ENCODE measurements at regions not wholly inside any gene's neighbourhood (a gene's known extent, or its start where the extent isn't known, plus 50 kb on each side); places are given as distances from the start of the nearest gene placed in this dataset.

DNA sequence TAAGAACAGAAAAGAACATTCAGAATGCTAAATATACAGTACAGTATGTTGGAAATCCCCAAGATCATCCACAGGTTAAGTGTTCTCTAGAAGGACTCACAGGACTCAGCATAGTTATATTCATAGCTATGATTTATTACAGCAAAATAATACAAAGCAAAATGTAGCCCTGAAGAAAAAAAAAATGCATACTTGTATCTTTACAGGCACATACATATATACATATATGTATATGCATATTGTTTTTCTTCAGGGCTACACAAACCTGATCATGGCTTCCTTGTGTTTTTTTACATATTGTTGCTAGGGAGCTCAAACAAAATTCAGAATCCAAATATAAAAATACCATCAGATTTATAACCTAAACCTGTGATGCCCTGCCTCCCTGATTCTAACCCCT, 78.5 kb downstream of the TUBA3C start:
- ChIA-PET POLR2A (no interaction called here), CTCF (no interaction called here)
- no peaks in the 10 kb centered on the region for H3K36me3 Mint-ChIP-seq (ENCODE audit: insufficient read depth, unreplicated experiment)

DNA sequence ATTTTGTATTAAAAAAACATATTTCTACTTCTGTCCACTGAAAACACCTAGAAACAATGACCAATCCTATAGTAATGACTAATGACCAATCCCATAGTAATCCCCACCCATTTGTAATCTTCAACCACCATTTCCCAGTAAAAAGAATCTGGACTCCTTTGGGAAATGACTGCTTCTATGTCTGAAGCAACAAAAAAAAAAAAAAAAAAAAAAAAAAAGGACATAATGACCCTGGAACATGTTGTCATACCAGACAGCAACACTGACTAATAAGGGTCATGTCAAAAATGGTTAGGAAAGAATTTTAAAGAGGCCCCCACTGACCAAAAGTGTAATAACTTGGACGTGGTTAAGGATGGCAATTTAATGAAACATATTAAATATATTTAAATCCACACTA, 88.3 kb downstream of the TUBA3C start:
- no TSS peak for BruUV-seq (replicated peaks)
- no peaks in the 10 kb centered on the region for H3K36me3 Mint-ChIP-seq (ENCODE audit: insufficient read depth, unreplicated experiment)
- H3K4me1 Mint-ChIP-seq (ENCODE audit: low read depth, unreplicated experiment), result no peaks in the 10 kb centered on the region
- no peaks in the 10 kb centered on the region for H3K27me3 Mint-ChIP-seq (ENCODE audit: insufficient read depth, unreplicated experiment)
- Histone ChIP-seq H3K27me3 (replicated peaks; ENCODE audit: control insufficient read depth, insufficient read depth, low read length) (no peaks in the 10 kb centered on the region), H3K9me3 (no peaks in the 10 kb centered on the region), H3K36me3 (ENCODE audit: control insufficient read depth, insufficient read depth, low read length) (no peaks in the 10 kb centered on the region), H3K4me3 (ENCODE audit: low read depth, low read length) (no peak overlapping the region), H3K4me1 (no peaks in the 10 kb centered on the region)
- DNase-seq, result no peak
- H3K9me3 Mint-ChIP-seq (ENCODE audit: unreplicated experiment), result no peaks in the 10 kb centered on the region
- TF ChIP-seq, protein P1, sequence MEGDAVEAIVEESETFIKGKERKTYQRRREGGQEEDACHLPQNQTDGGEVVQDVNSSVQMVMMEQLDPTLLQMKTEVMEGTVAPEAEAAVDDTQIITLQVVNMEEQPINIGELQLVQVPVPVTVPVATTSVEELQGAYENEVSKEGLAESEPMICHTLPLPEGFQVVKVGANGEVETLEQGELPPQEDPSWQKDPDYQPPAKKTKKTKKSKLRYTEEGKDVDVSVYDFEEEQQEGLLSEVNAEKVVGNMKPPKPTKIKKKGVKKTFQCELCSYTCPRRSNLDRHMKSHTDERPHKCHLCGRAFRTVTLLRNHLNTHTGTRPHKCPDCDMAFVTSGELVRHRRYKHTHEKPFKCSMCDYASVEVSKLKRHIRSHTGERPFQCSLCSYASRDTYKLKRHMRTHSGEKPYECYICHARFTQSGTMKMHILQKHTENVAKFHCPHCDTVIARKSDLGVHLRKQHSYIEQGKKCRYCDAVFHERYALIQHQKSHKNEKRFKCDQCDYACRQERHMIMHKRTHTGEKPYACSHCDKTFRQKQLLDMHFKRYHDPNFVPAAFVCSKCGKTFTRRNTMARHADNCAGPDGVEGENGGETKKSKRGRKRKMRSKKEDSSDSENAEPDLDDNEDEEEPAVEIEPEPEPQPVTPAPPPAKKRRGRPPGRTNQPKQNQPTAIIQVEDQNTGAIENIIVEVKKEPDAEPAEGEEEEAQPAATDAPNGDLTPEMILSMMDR (IDR thresholded peaks at IDR 0.05; ENCODE audit: insufficient read depth in 1 of 2, low read depth in 1 of 2, low read length in 1 of 2, severe bottlenecking in 1 of 2, unreplicated experiment in 1 of 2), result no peak
- no peak overlapping the region for H3K27ac Mint-ChIP-seq (ENCODE audit: unreplicated experiment)
- no peak overlapping the region for H3K4me3 Mint-ChIP-seq (ENCODE audit: unreplicated experiment)
- intact Hi-C loops (cut with micrococcal nuclease; ENCODE audit: unreplicated experiment), result no loop called here
- ChIA-PET POLR2A (no interaction called here), CTCF (no interaction called here)

More for the DNA sequence above, 78.5 kb downstream of the TUBA3C start:
- Histone ChIP-seq H3K4me1 (no peaks in the 10 kb centered on the region), H3K9me3 (no peaks in the 10 kb centered on the region), H3K36me3 (ENCODE audit: control insufficient read depth, insufficient read depth, low read length) (no peaks in the 10 kb centered on the region), H3K4me3 (ENCODE audit: low read depth, low read length) (no peak overlapping the region), H3K27me3 (replicated peaks; ENCODE audit: control insufficient read depth, insufficient read depth, low read length) (no peaks in the 10 kb centered on the region)
- intact Hi-C loops (cut with micrococcal nuclease; ENCODE audit: unreplicated experiment), result no loop called here
- BruUV-seq (replicated peaks), result no TSS peak
- DNase-seq, result no peak
- no peak overlapping the region for H3K27ac Mint-ChIP-seq (ENCODE audit: unreplicated experiment)
- no peak overlapping the region for H3K4me3 Mint-ChIP-seq (ENCODE audit: unreplicated experiment)
- no peaks in the 10 kb centered on the region for H3K4me1 Mint-ChIP-seq (ENCODE audit: low read depth, unreplicated experiment)
- TF ChIP-seq, protein P1 (IDR thresholded peaks at IDR 0.05; ENCODE audit: insufficient read depth in 1 of 2, low read depth in 1 of 2, low read length in 1 of 2, severe bottlenecking in 1 of 2, unreplicated experiment in 1 of 2), result no peak
- H3K9me3 Mint-ChIP-seq (ENCODE audit: unreplicated experiment), result peaks cover 10% of the 10 kb centered on the region
- no peaks in the 10 kb centered on the region for H3K27me3 Mint-ChIP-seq (ENCODE audit: insufficient read depth, unreplicated experiment)

DNA sequence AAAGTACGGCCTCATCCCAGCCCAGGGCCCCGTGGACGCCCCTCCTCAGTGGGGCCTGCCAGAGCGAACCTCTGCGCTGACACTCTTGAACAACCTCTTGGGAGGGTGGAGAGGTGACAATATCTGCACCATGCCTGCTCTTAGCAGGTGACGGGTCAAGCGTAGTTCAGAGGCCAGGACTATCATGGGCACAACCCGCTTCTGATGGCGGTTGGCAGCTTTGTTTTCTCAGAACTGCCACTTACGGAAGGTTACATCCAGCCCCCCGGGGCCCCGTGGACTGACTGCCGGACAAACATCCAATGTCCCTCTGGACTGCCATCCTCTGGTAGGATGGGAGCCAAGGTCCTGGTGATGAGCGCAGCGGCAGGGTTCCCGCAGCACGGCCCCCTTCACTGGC, 91.1 kb downstream of the TUBA3C start:
- Mint-ChIP-seq H3K4me3 (ENCODE audit: unreplicated experiment) (no peak overlapping the region), H3K4me1 (ENCODE audit: low read depth, unreplicated experiment) (no peaks in the 10 kb centered on the region), H3K27ac (ENCODE audit: unreplicated experiment) (no peak overlapping the region), H3K27me3 (ENCODE audit: insufficient read depth, unreplicated experiment) (no peaks in the 10 kb centered on the region), H3K9me3 (ENCODE audit: unreplicated experiment) (no peaks in the 10 kb centered on the region), H3K36me3 (ENCODE audit: insufficient read depth, unreplicated experiment) (no peaks in the 10 kb centered on the region)
- no TSS peak for BruUV-seq (replicated peaks)
- intact Hi-C loops (cut with micrococcal nuclease; ENCODE audit: unreplicated experiment), result no loop called here
- ChIA-PET CTCF (no interaction called here), POLR2A (no interaction called here)
- H3K36me3 ChIP-seq (ENCODE audit: control insufficient read depth, insufficient read depth, low read length), result no peaks in the 10 kb centered on the region
- no peak overlapping the region for H3K4me3 ChIP-seq (ENCODE audit: low read depth, low read length)
- DNase-seq, result no peak
- H3K9me3 ChIP-seq, result no peaks in the 10 kb centered on the region
- H3K27me3 ChIP-seq (replicated peaks; ENCODE audit: control insufficient read depth, insufficient read depth, low read length), result no peaks in the 10 kb centered on the region
- H3K4me1 ChIP-seq, result no peaks in the 10 kb centered on the region
- TF ChIP-seq, protein P1 (IDR thresholded peaks at IDR 0.05; ENCODE audit: insufficient read depth in 1 of 2, low read depth in 1 of 2, low read length in 1 of 2, severe bottlenecking in 1 of 2, unreplicated experiment in 1 of 2), result no peak
